ENCODE measurements at regions not wholly inside any gene's neighbourhood (a gene's known extent, or its start where the extent isn't known, plus 50 kb on each side); places are given as distances from the start of the nearest gene placed in this dataset.

- H3K9me3 Mint-ChIP-seq: no peaks in the 10 kb centered on the region
- no peaks in the 10 kb centered on the region for H3K4me1 Mint-ChIP-seq
- H3K4me3 Mint-ChIP-seq: no peak overlapping the region
- TF ChIP-seq CTCF (IDR thresholded peaks at IDR 0.05; ENCODE audit: unreplicated experiment in 3 of 3): no peak
- no peaks in the 10 kb centered on the region for H3K27me3 Mint-ChIP-seq (ENCODE audit: low read depth)
- peak overlapping the region in 1 of 3 experiments; percentile 22 for H3K27ac Mint-ChIP-seq
- H3K36me3 Mint-ChIP-seq (ENCODE audit: low read depth): no peaks in the 10 kb centered on the region
These were observed 68.7 kb upstream of the ALK start for GRCh38 chr2:29990129-29990528.

DNA sequence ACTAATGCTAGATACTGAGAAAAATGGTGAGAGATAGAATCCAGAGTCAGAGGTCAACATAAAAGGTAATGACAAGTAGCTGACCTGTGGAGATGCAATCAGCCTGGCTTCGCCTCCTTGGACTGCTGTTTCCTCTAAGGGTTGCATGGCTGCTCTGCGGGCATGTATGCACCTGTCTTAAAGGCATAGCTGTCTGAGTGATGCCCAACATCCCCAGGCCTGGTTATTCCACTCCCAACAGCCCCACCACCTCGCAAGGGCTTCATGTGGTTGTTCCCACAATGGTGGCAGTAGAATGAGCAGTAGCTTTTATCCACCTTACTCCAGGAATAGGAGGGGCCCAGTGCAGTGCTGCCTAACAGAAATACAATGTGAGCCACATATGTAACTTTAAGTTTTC lies 69.7 kb upstream of the ALK start:
- no peak for TF ChIP-seq CTCF (IDR thresholded peaks at IDR 0.05; ENCODE audit: unreplicated experiment in 3 of 3)
- Mint-ChIP-seq H3K9me3 (no peaks in the 10 kb centered on the region), H3K4me1 (no peaks in the 10 kb centered on the region), H3K4me3 (no peak overlapping the region), H3K27ac (no peak overlapping the region), H3K36me3 (ENCODE audit: low read depth) (no peaks in the 10 kb centered on the region), H3K27me3 (ENCODE audit: low read depth) (no peaks in the 10 kb centered on the region)

DNA sequence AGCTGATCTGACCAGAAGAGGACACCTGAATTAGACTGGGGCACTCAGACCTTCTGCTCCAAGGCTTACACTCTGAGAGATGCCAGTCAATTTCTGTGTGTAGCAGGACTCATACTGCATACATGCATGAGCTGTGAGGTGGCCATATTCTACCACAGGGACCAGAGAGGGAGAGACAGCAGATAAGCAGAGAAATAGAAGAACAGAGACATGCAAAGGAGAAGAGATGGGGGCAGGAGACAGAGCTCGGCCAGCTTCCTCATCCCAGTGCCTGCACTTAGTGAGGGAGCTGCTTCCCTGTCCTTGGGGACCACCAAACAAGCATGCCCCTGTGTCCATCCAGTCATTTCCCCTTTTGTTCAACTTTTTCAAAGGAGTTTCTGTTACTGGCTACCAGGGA lies 73.9 kb upstream of the ALK start:
- H3K9me3 Mint-ChIP-seq: peaks cover 3% of the 10 kb centered on the region
- H3K4me1 Mint-ChIP-seq: no peaks in the 10 kb centered on the region

GRCh38 chr2:30003128-30003527 lies 81.7 kb upstream of the ALK start:
- Mint-ChIP-seq H3K4me3 (no peak overlapping the region), H3K9me3 (peaks cover 6% of the 10 kb centered on the region), H3K36me3 (ENCODE audit: low read depth) (no peaks in the 10 kb centered on the region), H3K4me1 (no peaks in the 10 kb centered on the region), H3K27ac (no peak overlapping the region), H3K27me3 (ENCODE audit: low read depth) (no peaks in the 10 kb centered on the region)
- TF ChIP-seq CTCF (IDR thresholded peaks at IDR 0.05; ENCODE audit: unreplicated experiment in 3 of 3): no peak

More for the DNA sequence above, 73.9 kb upstream of the ALK start:
- Mint-ChIP-seq H3K36me3 (ENCODE audit: low read depth) (no peaks in the 10 kb centered on the region), H3K4me3 (no peak overlapping the region), H3K27ac (no peak overlapping the region), H3K27me3 (ENCODE audit: low read depth) (peaks cover 4% of the 10 kb centered on the region)
- TF ChIP-seq CTCF (IDR thresholded peaks at IDR 0.05; ENCODE audit: unreplicated experiment in 3 of 3): no peak

DNA sequence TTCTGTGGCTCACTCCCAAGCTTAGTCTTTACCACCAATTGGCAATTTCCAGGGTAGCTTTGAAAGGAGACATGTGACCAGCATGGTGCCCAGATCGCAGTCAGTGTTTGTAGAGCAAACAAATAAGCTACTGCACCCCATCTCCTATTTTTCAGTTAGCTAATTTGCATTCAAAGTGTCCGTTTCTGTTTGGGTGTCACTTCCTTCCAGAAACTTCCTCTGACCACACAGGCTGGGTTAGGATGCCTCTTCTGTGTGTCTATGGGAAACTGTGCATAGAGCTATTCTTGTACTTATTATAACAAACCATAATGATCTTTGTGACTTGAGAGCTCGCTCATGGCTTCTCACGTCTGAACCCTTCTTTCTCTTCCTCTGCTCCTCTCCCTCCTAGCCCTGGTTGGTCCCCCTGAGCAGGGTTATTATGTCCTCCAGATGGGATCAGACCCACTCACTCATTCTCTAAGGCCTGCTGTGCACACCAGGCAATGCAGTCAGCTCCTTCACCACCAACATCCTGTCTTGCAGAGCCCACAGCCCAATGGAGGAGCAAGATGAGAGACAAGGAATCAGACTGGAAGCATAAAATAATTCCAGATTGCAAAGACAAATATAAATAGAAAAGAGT lies 101.2 kb upstream of the ALK start:
- H3K27me3 Mint-ChIP-seq (ENCODE audit: low read depth): peaks cover 25% of the 10 kb centered on the region
- H3K36me3 Mint-ChIP-seq (ENCODE audit: low read depth): no peaks in the 10 kb centered on the region
- no peak overlapping the region for H3K4me3 Mint-ChIP-seq
- no peaks in the 10 kb centered on the region for H3K9me3 Mint-ChIP-seq
- peaks cover 7% of the 10 kb centered on the region for H3K4me1 Mint-ChIP-seq
- no peak for TF ChIP-seq CTCF (IDR thresholded peaks at IDR 0.05; ENCODE audit: unreplicated experiment in 3 of 3)
- no peak overlapping the region for H3K27ac Mint-ChIP-seq

- Mint-ChIP-seq H3K9me3 (no peaks in the 10 kb centered on the region), H3K4me3 (no peak overlapping the region), H3K36me3 (ENCODE audit: low read depth) (no peaks in the 10 kb centered on the region), H3K27me3 (ENCODE audit: low read depth) (peaks cover 31% of the 10 kb centered on the region), H3K4me1 (peaks cover 7% of the 10 kb centered on the region), H3K27ac (no peak overlapping the region)
- no peak for TF ChIP-seq CTCF (IDR thresholded peaks at IDR 0.05; ENCODE audit: unreplicated experiment in 3 of 3)
These were observed 102.9 kb upstream of the ALK start for GRCh38 chr2:30024281-30024680.
